Lower lobe of right lung (tissue), 2 donors: ENCODE measurements at regions not wholly inside any gene's neighbourhood (a gene's known extent, or its start where the extent isn't known, plus 50 kb on each side); places are given as distances from the start of the nearest gene placed in this dataset.

Experiments
- ATAC-seq, 2 donors: fragments of 200-7000 bp; cut with Tn5 transposase; one replicate each; pipeline ENCODE4 v1.9.1; 2020 to 2022; ENCODE audit warnings: mild to moderate bottlenecking in 2 of 2, moderate library complexity in 2 of 2
- DNase-seq: peaks from one replicate; pipeline ENCODE4 v3.0.0-alpha.2; 2020
- H3K27ac ChIP-seq: fragments of 200-600 bp; one replicate; pipeline ENCODE4 v1.8.0; 2022
- H3K27me3 ChIP-seq: fragments of 200-600 bp; one replicate; pipeline ENCODE4 v1.8.0; 2022; ENCODE audit warnings: low read depth
- H3K36me3 ChIP-seq: fragments of 200-600 bp; one replicate; pipeline ENCODE4 v1.8.0; 2022; ENCODE audit warnings: mild to moderate bottlenecking
- H3K4me1 ChIP-seq: fragments of 200-600 bp; one replicate; pipeline ENCODE4 v1.8.0; 2022
- H3K4me3 ChIP-seq: fragments of 200-600 bp; one replicate; pipeline ENCODE4 v1.8.0; 2022; ENCODE audit warnings: mild to moderate bottlenecking
- H3K9me3 ChIP-seq: fragments of 200-600 bp; one replicate; pipeline ENCODE4 v1.8.0; 2022
- intact Hi-C: fragments of 100-400 bp; cut with DNase I; formaldehyde crosslinking; loops from one replicate; pipeline ENCODE4 v1.11.0; 2022
- TF ChIP-seq, protein P1 (sequence below): fragments of 200-600 bp; IDR thresholded peaks from one replicate; pipeline ENCODE4 v1.8.0; 2022; ENCODE audit warnings: antibody characterized with exemption, mild to moderate bottlenecking
- donor health status: DM: no; HTN: yes; CAD: no; lungs with severe emphysema.

GRCh38 chr3:177822681-177823096 lies 625.4 kb upstream of the TBL1XR1 start:
- TF ChIP-seq, protein P1, sequence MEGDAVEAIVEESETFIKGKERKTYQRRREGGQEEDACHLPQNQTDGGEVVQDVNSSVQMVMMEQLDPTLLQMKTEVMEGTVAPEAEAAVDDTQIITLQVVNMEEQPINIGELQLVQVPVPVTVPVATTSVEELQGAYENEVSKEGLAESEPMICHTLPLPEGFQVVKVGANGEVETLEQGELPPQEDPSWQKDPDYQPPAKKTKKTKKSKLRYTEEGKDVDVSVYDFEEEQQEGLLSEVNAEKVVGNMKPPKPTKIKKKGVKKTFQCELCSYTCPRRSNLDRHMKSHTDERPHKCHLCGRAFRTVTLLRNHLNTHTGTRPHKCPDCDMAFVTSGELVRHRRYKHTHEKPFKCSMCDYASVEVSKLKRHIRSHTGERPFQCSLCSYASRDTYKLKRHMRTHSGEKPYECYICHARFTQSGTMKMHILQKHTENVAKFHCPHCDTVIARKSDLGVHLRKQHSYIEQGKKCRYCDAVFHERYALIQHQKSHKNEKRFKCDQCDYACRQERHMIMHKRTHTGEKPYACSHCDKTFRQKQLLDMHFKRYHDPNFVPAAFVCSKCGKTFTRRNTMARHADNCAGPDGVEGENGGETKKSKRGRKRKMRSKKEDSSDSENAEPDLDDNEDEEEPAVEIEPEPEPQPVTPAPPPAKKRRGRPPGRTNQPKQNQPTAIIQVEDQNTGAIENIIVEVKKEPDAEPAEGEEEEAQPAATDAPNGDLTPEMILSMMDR = no peak
- H3K4me1 ChIP-seq = peaks cover 18% of the 10 kb centered on the region
- H3K27ac ChIP-seq = no peak overlapping the region
- no peak overlapping the region for H3K4me3 ChIP-seq
- intact Hi-C loops = no loop called here
- no peaks in the 10 kb centered on the region for H3K36me3 ChIP-seq
- H3K9me3 ChIP-seq = no peaks in the 10 kb centered on the region
- H3K27me3 ChIP-seq = no peaks in the 10 kb centered on the region
- DNase-seq (no peak), ATAC-seq (no peak)

- TF ChIP-seq, protein P1 = no peak
- H3K4me1 ChIP-seq = peaks cover 18% of the 10 kb centered on the region
- intact Hi-C loops = no loop called here
- H3K27me3 ChIP-seq = no peaks in the 10 kb centered on the region
- H3K36me3 ChIP-seq = no peaks in the 10 kb centered on the region
- no peak for DNase-seq
- no peak overlapping the region for H3K4me3 ChIP-seq
- ATAC-seq = peak in 1 of 2 donors; percentile 20
- peak overlapping the region; percentile 40 for H3K27ac ChIP-seq
- H3K9me3 ChIP-seq = no peaks in the 10 kb centered on the region
These were observed 626.5 kb upstream of the TBL1XR1 start for GRCh38 chr3:177823701-177824189.

DNA sequence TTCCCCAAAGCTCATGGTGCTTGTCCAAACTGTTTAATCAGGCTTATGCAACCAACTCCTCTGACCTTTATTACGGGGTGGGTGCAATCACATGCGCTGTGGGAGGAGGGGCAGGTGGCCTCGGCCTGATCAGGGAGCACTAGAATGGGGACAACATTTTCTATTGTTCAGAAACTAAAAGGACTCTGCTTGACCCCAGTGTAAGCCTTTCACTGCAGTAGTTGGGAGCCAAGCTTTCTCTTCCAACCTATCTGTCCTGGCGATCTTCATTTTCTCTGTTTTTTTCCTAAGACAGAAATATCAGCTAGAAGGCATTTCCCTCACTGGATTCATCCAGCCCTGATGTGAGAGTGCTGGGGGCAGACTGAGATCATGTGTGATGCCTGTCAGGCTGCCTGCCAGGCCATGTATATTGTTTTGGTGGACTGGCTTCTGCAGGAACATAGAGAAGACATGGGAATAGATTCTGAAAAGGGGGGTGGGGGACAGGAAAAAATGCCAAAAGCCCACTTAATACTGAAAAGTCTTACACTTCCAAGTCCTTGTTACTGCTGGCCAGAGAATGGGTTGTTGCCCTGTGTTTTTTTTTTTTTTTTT lies 627.0 kb upstream of the TBL1XR1 start:
- intact Hi-C loops = no loop called here
- H3K27ac ChIP-seq = peak overlapping the region; percentile 40

DNA sequence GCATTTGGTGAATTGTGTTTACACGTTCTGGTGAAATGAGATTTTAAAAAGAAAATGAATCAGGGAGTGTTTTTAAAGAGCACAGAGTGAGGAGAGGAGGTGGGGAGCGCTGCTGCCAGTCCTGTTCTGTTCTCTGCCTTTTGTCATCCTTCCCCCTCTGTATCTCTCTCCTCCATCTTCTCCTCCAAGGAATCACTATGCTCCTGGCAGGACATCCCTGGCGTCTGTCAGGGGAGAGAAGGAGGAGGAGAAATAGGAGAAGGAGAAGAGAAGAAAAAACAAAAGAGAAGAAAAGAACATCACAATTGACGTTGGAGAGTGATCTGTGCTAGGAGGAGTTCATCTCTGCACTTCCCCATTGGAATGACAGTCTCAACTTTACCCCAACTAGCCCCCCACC lies 627.6 kb upstream of the TBL1XR1 start:
- TF ChIP-seq, protein P1 = no peak
- peaks cover 22% of the 10 kb centered on the region for H3K4me1 ChIP-seq
- H3K27ac ChIP-seq = no peak overlapping the region
- no peak overlapping the region for H3K4me3 ChIP-seq
- no peak for ATAC-seq
- no peaks in the 10 kb centered on the region for H3K36me3 ChIP-seq
- DNase-seq = no peak
- H3K27me3 ChIP-seq = no peaks in the 10 kb centered on the region
- intact Hi-C loops = no loop called here
- H3K9me3 ChIP-seq = no peaks in the 10 kb centered on the region

More for the DNA sequence above, 627.0 kb upstream of the TBL1XR1 start:
- peaks cover 18% of the 10 kb centered on the region for H3K4me1 ChIP-seq
- TF ChIP-seq, protein P1 = no peak
- no peaks in the 10 kb centered on the region for H3K27me3 ChIP-seq
- ATAC-seq = peak; percentile 86 to 92
- no peaks in the 10 kb centered on the region for H3K36me3 ChIP-seq
- H3K4me3 ChIP-seq = no peak overlapping the region
- no peak for DNase-seq
- H3K9me3 ChIP-seq = no peaks in the 10 kb centered on the region

DNA sequence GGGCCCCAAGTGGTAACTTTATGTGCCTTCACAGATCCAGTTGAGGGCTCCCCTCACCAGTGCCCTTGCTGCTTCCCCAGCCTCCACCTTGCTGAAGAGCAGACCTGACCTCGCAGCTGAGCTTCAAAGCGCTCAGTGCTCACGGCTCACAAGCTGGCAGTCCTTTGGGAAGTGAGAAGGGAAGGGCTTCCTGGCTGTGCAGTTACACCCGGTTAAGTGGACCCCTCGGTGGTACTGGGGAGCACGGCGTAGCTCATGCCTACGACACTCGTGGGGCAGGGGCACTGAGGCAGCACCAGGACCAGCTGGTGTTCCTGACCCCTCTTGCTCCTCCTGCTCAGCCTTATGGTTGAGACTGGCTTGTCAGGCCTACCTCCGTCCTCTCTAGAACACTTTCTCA lies 629.0 kb upstream of the TBL1XR1 start:
- H3K27ac ChIP-seq = no peak overlapping the region
- no peaks in the 10 kb centered on the region for H3K27me3 ChIP-seq
- H3K4me1 ChIP-seq = peaks cover 32% of the 10 kb centered on the region
- DNase-seq (no peak), ATAC-seq (no peak)
- H3K36me3 ChIP-seq = no peaks in the 10 kb centered on the region
- TF ChIP-seq, protein P1 = no peak
- no peaks in the 10 kb centered on the region for H3K9me3 ChIP-seq
- intact Hi-C loops = no loop called here
- H3K4me3 ChIP-seq = no peak overlapping the region
